Progenitor cell of endocrine pancreas (in vitro differentiated cells): ENCODE measurements at regions not wholly inside any gene's neighbourhood (a gene's known extent, or its start where the extent isn't known, plus 50 kb on each side); places are given as distances from the start of the nearest gene placed in this dataset.
"Not testable (repeated sequence)": the region's sequence is repeated elsewhere in the genome, so short reads cannot be mapped to it uniquely, and the experiment has no call there.

Source experiments
- DNase-seq: peaks from one replicate; pipeline ENCODE4 v3.0.0; 2021; ENCODE audit warnings: low spot score; ENCODE audit not compliant: unreplicated experiment
- H3K27ac Mint-ChIP-seq: 2 replicates; pipeline ENCODE4 v1.8.0; 2021; ENCODE audit warnings: mild to moderate bottlenecking, moderate library complexity, mixed read lengths
- H3K27me3 Mint-ChIP-seq: 2 replicates; pipeline ENCODE4 v1.8.0; 2021; ENCODE audit warnings: mixed read lengths
- H3K36me3 Mint-ChIP-seq: 2 replicates; pipeline ENCODE4 v1.8.0; 2022; ENCODE audit warnings: mixed read lengths; ENCODE audit not compliant: insufficient read depth
- H3K4me1 Mint-ChIP-seq: 2 replicates; pipeline ENCODE4 v1.8.0; 2021; ENCODE audit warnings: low read depth, mixed read lengths
- H3K4me3 Mint-ChIP-seq: 2 replicates; pipeline ENCODE4 v1.8.0; 2021; ENCODE audit warnings: low read depth, mild to moderate bottlenecking, moderate library complexity, mixed read lengths
- H3K9me3 Mint-ChIP-seq: 2 replicates; pipeline ENCODE4 v1.8.0; 2021; ENCODE audit warnings: low read depth, mixed read lengths
- CTCF ChIP-seq: fragments of 200-600 bp; sonication (generic); IDR thresholded peaks from one replicate; pipeline ENCODE4 v1.5.0; 2021; ENCODE audit warnings: antibody characterized with exemption, mild to moderate bottlenecking; ENCODE audit not compliant: unreplicated experiment

- no peak overlapping the region for H3K4me3 Mint-ChIP-seq
- H3K27me3 Mint-ChIP-seq, result no peaks in the 10 kb centered on the region
- peaks cover 2% of the 10 kb centered on the region for H3K4me1 Mint-ChIP-seq
- peaks cover 2% of the 10 kb centered on the region for H3K36me3 Mint-ChIP-seq
- no peak for TF ChIP-seq CTCF
- H3K9me3 Mint-ChIP-seq, result peaks cover 3% of the 10 kb centered on the region
- no peak overlapping the region for H3K27ac Mint-ChIP-seq
- no peak for DNase-seq
Observed at GRCh38 chr12:42729535-42729900, 140.0 kb upstream of the PRICKLE1 start.

GRCh38 chr12:42728770-42729534 is 139.4 kb upstream of the PRICKLE1 start:
- Mint-ChIP-seq H3K36me3 (peaks cover 2% of the 10 kb centered on the region), H3K27me3 (no peaks in the 10 kb centered on the region), H3K9me3 (peaks cover 6% of the 10 kb centered on the region), H3K4me3 (no peak overlapping the region), H3K4me1 (peaks cover 2% of the 10 kb centered on the region), H3K27ac (no peak overlapping the region)
- TF ChIP-seq CTCF, result no peak
- no peak for DNase-seq

GRCh38 chr12:42728287-42728686 is 138.7 kb upstream of the PRICKLE1 start:
- no peak for DNase-seq
- H3K27me3 Mint-ChIP-seq, result no peaks in the 10 kb centered on the region
- peaks cover 2% of the 10 kb centered on the region for H3K4me1 Mint-ChIP-seq
- H3K4me3 Mint-ChIP-seq, result no peak overlapping the region
- TF ChIP-seq CTCF, result no peak
- peaks cover 2% of the 10 kb centered on the region for H3K36me3 Mint-ChIP-seq
- H3K9me3 Mint-ChIP-seq, result peaks cover 6% of the 10 kb centered on the region
- no peak overlapping the region for H3K27ac Mint-ChIP-seq

- H3K9me3 Mint-ChIP-seq, result peaks cover 4% of the 10 kb centered on the region
Observed at GRCh38 chr12:42725809-42726208, 136.3 kb upstream of the PRICKLE1 start.

GRCh38 chr12:42716491-42716891 is 126.9 kb upstream of the PRICKLE1 start:
- Mint-ChIP-seq H3K9me3 (peaks cover 23% of the 10 kb centered on the region), H3K27me3 (no peaks in the 10 kb centered on the region), H3K36me3 (peaks cover 4% of the 10 kb centered on the region), H3K4me3 (no peak overlapping the region), H3K27ac (no peak overlapping the region), H3K4me1 (no peaks in the 10 kb centered on the region)
- no peak for TF ChIP-seq CTCF
- DNase-seq, result no peak

More at GRCh38 chr12:42725809-42726208, 136.3 kb upstream of the PRICKLE1 start:
- DNase-seq, result no peak
- TF ChIP-seq CTCF, result no peak
- H3K27me3 Mint-ChIP-seq, result no peaks in the 10 kb centered on the region
- H3K36me3 Mint-ChIP-seq, result peaks cover 2% of the 10 kb centered on the region
- no peak overlapping the region for H3K4me3 Mint-ChIP-seq
- peaks cover 8% of the 10 kb centered on the region for H3K4me1 Mint-ChIP-seq
- no peak overlapping the region for H3K27ac Mint-ChIP-seq

GRCh38 chr12:42713566-42713965 is 124.0 kb upstream of the PRICKLE1 start:
- H3K4me3 Mint-ChIP-seq, H3K27ac Mint-ChIP-seq, DNase-seq, H3K4me1 Mint-ChIP-seq, H3K27me3 Mint-ChIP-seq: not testable (repeated sequence)
- peaks cover 13% of the 10 kb centered on the region for H3K36me3 Mint-ChIP-seq
- H3K9me3 Mint-ChIP-seq, result peaks cover 40% of the 10 kb centered on the region

- H3K4me3 Mint-ChIP-seq, DNase-seq, H3K27ac Mint-ChIP-seq, H3K27me3 Mint-ChIP-seq, H3K4me1 Mint-ChIP-seq: not testable (repeated sequence)
- Mint-ChIP-seq H3K9me3 (peaks cover 32% of the 10 kb centered on the region), H3K36me3 (peaks cover 11% of the 10 kb centered on the region)
Observed at GRCh38 chr12:42708374-42708773, 118.8 kb upstream of the PRICKLE1 start.
